Gastrocnemius medialis (tissue), 4 donors: ENCODE measurements at regions not wholly inside any gene's neighbourhood (a gene's known extent, or its start where the extent isn't known, plus 50 kb on each side); places are given as distances from the start of the nearest gene placed in this dataset.

Experiments
- POLR2A ChIP-seq, 2 donors: fragments of 450-650 bp; IDR thresholded peaks; one replicate each; pipeline ENCODE4 v1.6.1; 2017; ENCODE audit warnings: antibody characterized with exemption in 2 of 2, mild to moderate bottlenecking in 2 of 2, moderate library complexity in 2 of 2
- TF ChIP-seq, protein P1 (sequence below), 5 experiments: fragments of 450-650 bp in 3 of 5; fragments of 200-600 bp in 2 of 5; sonication (generic) in 2 of 5; IDR thresholded peaks in 4 of 5; conservative IDR thresholded peaks in 1 of 5; 1 replicate in 4 of 5; 2 replicates in 1 of 5; pipeline ENCODE4 v1.5.1; 2016 to 2019; ENCODE audit warnings: antibody characterized with exemption in 5 of 5, mild to moderate bottlenecking in 3 of 5, moderate library complexity in 3 of 5

DNA sequence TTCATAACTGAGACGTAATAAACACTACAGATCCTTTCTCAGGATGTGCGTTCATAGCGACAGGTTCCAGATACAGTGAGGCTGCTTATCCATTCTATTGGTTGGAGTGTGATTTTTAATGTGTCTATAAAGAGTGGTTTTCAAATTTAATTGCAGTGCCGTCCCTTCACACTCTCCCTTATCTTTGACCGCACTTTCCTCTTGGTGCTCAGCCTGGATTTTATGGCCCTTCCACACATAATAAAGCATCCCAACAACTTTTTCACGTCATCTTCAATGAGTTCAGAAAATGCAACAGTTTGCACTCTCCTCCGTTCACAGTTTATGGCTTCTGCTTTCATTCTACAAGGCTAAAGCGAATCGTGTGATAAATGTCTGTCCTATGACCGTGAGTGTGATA, 1209.9 kb downstream of the BCL11B start:
- TF ChIP-seq, protein P1, sequence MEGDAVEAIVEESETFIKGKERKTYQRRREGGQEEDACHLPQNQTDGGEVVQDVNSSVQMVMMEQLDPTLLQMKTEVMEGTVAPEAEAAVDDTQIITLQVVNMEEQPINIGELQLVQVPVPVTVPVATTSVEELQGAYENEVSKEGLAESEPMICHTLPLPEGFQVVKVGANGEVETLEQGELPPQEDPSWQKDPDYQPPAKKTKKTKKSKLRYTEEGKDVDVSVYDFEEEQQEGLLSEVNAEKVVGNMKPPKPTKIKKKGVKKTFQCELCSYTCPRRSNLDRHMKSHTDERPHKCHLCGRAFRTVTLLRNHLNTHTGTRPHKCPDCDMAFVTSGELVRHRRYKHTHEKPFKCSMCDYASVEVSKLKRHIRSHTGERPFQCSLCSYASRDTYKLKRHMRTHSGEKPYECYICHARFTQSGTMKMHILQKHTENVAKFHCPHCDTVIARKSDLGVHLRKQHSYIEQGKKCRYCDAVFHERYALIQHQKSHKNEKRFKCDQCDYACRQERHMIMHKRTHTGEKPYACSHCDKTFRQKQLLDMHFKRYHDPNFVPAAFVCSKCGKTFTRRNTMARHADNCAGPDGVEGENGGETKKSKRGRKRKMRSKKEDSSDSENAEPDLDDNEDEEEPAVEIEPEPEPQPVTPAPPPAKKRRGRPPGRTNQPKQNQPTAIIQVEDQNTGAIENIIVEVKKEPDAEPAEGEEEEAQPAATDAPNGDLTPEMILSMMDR (IDR thresholded peaks at IDR 0.05 in 4 of 5, conservative IDR thresholded peaks at IDR 0.05 in 1 of 5): no peak
- no peak for TF ChIP-seq POLR2A (IDR thresholded peaks at IDR 0.05)
